HG02981 (cell line): ENCODE measurements at regions not wholly inside any gene's neighbourhood (a gene's known extent, or its start where the extent isn't known, plus 50 kb on each side); places are given as distances from the start of the nearest gene placed in this dataset.

Experiments used
- ATAC-seq: cut with Tn5 transposase; IDR thresholded peaks from one replicate; pipeline ENCODE4 v1.9.1; 2021; ENCODE audit warnings: mild to moderate bottlenecking, moderate library complexity; ENCODE audit not compliant: unreplicated experiment

DNA sequence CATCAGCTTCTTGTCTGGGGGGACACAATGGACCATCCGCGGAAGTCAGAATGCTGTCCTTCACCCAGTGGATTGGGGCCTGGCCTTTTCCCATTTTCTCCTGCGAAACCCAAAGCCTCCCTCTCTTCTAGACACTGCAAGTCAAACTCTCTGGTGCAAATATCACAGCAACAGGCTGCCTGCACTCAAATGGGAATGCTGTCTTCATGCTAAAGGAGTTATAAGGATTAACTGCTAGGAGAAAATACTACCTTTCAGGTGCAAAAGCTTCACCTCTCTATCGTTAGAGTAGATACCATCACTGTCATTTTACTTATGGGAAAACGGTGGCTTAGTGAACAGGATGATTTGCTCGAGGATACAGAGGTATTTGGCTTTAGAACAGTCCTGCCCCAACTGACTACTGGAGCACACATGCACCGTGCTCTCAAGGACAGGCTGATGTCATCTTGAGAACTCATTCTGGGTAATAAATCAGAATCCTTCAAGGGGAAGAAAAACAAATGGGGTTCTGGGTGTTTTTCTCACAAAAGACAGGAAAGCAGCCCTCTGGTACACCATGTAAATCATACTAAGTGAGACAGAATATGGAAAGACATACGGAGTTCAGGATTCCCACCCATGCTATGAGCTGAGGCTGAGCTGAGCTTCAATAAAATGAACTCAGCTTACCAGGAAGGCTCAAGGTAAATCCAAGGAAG, 100.9 kb downstream of the SAMD9 start:
- ATAC-seq = no peak

DNA sequence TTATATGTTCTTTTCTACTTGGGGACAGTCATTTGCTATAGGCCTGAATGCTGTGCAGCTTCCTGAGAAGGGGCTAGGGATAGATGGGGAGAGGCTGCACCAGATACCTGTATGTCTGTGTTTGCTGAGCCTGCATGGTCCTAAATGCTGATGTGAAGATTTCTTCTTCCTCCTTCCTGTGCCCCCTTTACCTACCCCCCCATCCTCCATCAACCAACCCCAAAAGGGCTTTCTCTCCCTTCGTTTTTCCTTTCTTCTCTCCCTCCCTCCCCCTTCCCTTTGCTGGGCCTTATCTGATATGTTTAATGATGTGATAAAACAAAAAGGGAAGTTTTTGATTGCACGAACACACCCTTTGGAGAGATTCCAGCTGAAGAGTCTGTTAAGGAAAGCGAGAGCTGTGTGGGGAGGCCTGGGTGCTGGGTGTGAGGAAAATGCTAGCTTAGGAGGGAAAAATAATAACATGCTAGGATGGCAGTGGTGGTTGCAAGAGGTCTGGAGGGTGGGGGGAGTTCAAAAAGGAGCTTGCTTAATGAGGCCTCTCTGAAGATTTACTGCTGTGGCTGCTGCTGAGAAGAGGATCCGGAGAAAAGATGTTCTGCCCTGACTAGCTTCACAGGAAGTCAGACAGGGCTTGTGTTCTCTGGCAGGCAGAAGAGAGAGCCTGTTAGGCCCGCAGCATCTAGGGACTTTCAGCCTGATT, 101.8 kb downstream of the SAMD9 start:
- ATAC-seq = no peak

DNA sequence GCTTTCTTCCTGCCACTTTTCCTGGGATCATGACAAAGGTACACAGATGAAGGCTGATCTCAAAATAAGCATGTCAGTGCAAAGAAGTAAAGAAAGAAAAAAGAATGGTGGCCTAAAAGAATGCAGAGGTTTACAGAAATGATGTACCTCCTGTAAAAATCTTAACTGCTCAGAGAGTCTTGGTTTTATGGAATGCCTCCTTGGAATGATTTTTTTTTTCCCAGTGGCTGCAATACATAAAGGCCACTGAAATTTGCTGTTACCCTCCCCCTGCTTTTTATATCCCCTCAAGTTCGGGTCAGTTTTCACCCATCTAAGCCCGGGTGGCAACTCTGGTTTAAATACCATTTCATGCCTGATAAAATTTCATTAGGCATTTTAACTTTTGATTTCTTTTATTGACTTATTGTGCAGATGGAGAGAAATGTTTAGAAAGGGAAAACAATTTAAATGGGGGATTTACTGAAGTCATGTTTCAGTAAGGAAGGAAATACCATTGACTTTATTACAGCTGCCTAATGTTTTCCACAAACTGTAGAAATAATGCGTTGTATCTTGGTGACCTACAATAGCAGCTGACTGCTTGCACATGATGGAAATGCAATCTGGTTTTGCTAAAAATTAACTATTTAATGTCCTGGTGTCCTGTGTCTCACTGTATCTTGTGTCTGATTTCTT, 102.5 kb downstream of the SAMD9 start:
- no peak for ATAC-seq

DNA sequence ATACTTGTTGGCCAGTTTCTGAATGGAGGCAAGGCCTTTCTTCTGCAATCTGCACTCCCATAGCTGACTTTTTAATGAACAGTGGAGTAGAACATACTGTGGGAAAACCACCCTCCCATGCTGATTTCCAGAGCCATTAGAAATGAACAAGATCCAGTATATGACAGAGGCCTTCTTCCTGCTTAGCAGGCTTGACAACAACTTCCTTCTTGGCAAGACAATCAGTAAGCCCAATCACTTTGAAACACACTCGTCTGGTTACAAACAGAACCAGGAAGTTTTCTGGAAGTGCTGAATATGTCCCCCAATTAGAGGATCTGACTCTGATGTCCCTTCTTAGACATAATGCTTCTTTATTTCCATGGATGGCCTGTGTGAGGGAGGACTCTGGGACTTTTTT, 103.4 kb downstream of the SAMD9 start:
- ATAC-seq = no peak

DNA sequence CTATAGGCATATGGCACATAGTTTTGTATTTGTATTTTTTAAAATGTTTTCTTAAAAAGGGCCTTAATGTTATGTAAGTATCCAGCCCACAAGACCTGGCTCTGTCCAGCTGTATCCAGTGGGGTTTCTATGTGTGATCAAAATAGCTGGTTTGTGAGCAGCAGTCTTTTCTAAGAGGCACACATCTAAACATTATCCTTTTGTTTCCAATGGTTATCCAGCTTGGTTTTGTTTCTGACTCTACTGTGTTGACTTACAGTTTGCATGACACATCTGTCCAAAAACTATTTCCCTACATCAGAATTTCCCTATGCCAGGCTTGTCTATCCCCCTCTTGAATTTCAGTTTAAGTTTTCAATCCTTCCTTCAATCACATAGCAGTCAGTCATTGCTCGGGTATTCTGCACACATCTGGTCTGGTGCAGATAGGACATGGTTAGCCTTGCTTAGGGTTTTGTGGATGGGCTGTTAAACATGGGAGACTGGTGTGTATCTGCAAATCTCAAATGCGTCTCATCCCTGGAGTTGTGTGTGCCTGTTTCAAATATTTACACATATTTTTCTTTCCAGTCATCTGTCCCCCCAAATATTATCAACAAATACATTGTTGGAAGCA, 104.2 kb downstream of the SAMD9 start:
- ATAC-seq = no peak

DNA sequence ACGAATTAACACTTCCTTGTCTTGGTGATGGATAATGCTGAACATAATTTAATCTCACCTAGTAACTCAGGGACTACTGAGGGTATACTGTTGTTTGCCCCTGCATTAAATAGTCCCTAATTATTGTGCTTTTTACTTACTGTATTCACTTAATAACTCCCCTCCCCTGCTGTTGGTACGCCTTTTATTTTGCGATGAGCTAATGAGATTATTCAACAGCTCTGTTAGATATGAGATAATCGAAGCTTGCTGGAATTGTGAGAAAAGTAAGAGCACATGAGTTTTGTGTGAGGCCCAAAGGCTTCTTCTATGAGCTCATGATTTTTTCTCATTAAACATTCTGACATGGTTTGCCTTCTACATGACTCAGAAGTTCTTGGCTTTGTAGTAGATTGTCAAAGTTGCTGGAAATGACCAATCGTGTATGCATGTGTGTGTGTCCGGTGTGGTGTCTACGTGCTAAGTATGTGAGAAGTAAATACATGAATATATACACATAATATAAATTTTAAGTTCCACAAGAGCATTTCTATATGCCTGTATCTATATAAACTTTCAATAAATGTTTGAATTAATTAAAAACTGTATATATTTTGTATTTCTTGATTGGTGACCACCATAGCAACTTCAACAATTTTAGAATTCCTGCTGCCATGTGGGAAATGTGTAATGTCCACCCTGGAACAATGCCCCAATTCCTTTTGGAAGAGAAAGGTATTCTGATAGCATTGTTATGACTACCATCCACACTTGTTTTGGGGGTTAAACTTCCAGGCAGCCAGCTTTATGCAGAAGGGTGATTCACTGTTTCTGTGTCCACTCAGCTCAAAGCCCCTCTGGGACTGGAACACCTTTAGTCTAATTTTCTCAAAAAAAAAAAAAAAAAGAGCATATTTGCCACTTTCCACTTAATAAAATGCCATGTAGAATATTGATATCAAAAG, 106.2 kb downstream of the SAMD9 start:
- ATAC-seq = no peak

DNA sequence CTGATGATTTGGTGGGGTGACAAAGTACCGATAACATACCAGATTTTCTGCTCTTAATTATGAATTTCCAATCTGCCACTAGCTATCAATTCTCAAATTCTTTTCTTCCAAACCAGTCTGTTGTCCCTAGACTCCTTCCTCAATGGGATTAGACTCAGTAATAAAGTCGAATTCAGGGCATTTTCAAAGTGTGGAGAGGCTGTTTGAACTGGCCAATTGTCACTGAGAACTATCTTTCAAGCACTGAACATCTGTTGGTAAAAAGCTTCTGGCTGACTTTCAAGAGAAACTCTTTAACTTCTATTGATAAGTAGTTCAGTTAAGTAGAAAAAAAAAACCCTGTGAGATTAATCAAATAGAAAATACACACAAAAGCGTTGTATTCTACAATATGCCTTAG, 108.9 kb downstream of the SAMD9 start:
- no peak for ATAC-seq

DNA sequence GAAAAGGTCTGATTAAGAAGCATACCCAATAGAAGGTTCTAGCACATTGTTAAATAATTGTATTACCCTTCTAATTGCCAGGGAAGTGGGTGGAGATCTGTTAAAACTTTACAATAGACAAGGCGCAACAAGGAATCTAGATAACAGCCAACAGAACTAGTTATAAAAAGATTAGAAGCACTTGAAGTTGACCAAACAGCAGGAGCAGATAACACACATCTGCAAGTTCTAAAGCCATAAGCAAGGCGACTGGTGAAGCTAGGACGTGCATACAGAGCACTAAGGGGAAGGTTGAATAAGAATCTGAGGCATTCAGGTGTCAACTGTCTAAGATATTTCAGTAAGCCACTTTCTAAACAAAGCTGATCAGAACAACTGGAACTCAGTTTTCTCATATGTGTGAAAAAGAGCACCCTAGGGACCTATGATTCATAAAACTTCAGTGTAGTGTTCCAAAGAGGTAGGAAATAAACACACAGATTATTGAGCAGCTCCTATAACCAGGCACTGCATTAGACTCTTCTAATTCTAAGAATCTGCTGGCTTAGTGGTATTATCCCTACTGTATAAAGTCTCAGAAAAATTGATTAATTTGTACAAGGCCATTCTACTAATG, 111.2 kb downstream of the SAMD9 start:
- no peak for ATAC-seq

DNA sequence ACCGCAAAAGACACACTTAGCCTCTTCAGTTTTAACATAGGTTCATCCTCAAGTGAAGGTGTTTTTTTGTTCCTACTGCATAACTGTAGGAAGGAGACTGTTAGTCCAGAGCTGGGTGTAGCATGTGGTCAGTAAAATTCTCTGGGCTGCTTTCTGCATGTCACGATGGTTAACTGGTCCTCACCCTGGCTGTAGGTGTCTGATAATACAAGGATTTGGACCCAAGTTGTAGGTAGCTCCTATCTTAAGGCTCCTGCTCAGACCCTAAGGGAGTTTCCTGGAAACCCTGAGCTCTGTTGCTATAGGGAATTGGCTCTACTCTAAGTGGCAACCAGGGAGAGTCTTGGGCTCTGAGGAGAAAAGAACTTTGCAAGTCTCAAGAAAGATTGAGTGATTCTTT, 112.9 kb downstream of the SAMD9 start:
- no peak for ATAC-seq

DNA sequence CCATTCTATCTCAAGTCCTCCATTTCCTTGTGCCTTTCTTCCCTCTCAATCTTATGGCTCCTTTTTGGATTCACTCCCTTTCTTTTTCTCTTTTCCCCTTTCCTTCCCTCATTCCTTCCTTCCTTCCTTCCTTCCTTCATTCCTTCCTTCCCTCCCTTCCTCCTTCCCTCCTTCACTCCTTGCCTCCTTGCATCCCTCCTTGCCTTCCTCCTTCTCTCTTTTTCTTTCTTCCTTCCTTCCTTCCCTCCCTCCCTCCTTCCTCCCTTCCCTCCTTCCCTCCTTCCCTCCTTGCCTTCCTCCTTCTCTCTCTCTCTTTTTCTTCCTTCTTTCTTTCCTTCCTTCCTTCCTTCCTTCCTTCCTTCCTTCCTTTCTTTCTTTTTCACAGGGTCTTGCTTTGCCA, 120.1 kb downstream of the SAMD9 start:
- ATAC-seq = no peak

DNA sequence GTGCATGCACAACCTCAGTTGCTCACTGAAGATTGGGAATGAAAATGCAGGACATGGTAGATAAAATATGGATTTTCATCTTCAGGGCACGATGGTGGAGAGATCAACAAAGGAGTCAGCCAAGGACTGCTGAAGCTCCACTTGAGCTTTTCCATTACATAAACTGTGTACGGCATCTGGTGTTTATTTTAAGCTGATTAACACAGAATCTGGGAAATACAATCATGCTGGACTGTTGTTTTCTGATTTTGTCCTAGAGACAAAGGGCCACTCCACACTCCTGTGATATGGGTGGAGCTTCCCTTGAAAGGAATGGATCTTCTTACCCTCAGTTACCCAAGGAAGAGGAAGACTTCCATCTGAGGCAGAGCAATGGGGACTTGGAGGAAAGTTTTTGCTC, 120.6 kb downstream of the SAMD9 start:
- no peak for ATAC-seq

DNA sequence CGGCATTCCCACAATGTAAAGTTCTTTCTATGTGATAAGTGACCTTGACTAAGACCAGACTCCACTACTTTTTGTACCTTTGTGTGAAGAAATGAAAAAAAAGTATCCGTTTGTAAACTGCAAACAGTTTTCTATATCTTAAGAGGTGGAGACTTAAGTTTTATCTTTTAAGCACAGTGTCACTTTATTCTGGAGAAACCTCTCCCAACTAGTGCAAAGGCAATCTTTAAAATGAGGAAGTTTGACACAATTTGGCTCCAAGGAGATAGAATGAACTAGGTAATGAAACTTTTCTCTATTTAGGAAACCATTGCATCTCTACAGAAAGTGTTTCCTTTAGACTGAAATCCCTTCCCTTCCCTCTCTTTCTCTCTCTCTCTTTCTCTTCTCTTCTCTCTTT, 122.9 kb downstream of the SAMD9 start:
- ATAC-seq = no peak

DNA sequence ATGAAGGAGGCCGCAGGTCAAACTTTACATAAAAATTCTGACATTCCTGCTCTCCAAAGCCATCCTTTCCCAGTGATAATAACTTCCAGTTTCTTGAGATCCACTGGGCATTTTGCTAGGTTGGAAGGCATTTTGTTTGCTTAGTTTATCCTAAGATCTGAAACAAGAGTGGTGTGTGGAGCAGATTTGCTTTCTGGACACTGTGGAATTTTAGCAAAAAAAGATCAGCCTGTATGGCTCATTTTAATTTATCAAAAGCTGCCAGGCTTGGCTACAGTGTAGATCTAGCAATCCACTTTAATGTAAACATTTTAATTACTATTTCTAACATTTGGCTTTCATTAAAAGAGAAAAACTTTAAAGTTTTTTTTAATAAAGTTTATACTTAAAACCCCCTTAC, 124.8 kb downstream of the SAMD9 start:
- ATAC-seq = no peak

DNA sequence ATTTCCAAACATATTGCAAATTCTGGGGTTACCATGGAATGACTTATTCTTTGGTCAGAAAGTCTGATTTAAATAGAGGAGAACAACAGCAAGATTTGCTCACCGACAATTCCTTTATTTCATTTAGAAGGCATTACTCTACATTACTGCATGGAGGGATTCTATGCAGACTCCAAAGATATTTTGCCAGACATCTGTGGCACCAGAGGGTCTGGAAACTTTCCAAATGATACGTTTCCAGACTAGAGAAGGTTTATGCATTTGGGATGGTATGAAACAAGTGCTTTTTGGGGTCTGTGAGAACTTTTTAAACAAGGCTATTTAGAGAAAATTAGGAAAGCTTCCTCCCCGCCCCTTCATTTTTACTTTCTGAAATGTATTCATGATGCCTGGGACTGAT, 125.3 kb downstream of the SAMD9 start:
- ATAC-seq = no peak

DNA sequence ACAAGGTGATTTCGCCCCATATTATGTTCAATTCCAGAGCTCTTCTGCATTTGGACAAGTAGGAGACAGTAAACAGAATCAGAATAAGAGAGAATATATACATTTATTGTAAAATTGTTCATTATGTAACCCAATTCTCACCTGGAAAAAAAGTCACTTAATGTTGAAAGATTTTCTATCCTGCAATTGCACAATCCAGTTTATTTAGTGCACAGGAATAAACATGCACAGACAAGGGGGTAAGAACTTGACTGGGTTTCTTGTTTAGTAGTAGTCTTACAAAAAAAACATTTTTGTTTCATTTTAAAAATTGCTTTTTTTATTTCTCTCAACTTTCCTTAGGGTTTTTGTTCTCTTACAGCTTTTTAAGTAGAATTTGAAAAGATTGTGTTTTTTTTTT, 126.6 kb downstream of the SAMD9 start:
- no peak for ATAC-seq

DNA sequence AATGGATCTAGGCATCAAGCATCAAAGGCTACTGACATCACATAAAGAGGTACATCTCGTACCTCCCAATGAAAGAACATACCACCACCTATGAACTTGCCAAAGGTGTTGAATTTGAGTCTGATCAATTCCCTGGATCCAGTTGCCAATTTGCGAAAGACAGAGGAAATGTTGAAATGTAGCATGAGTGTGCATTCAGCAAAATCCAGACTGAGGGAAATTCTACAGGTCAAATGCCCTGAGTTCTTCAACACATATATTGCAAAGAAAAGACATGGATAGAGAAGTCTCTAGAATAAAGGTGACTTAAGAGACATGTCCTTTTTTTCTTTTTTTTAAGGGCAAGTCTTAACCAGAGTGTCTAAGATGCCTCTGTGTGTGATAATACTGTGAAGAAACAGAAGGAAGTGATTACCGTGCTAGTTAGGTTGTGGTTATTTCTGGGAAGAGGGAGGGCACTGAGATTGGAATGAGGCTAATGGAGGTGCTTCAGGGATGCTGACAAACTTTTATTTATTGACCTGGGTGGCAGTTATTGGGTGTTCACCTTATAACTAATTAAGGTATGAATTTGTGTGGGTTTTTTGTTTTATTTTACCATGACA, 128.7 kb downstream of the SAMD9 start:
- no peak for ATAC-seq

DNA sequence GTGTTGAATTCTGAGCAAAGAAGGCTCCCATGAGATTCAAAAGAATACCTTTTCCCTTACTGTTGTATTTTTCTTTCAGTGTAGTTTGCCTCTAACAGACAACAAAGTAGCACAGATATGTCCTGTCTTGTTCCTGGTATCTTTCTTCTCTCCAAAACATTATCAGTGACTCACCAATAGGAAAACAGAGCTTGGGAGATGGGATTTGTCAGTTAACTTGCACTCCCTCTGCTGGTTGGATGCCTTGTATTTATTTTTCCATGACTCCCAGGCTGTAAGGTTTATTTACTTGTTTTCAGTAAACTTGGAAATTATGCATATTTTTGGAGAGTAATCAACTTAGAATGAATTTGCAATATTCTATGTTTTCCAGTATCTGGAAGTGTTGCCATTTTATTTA, 129.7 kb downstream of the SAMD9 start:
- no peak for ATAC-seq

DNA sequence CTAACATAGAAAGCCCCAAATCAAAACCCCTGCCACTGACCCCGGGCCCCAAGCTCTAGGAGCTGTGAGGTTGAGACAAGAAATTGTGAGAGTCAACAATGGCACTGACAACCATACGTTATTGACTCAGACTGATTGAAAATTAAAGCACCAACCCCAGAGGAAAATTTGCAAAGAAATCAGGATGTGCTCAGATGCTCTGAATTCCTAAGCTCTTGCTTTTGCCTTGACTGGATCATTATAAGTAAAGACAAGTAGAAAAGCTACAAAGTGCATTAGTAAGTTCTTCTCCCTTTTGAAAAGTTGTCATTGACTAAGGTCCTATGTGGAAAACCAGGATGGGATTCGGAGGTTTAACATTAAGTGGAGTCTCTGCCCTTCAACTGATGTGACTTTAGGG, 130.2 kb downstream of the SAMD9 start:
- ATAC-seq = no peak

DNA sequence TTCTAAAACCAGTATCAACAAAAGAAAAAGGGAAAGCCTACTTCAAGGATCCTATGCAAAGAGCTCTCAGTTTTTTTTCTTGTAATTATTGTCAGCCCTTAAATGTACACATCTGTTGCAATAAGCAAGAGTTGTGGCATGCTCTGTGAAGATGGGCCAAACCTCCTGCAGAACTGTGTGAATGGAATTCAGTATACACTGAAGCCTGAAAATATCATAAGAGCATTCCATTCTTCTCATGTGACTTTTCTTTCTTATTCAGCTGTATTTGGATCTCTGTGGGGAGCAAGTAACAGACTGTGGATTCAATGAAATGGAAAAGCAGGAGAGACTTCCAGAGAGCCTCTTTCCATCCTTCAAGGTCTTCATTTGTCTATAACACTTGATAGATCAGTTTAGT, 130.7 kb downstream of the SAMD9 start:
- ATAC-seq = no peak

DNA sequence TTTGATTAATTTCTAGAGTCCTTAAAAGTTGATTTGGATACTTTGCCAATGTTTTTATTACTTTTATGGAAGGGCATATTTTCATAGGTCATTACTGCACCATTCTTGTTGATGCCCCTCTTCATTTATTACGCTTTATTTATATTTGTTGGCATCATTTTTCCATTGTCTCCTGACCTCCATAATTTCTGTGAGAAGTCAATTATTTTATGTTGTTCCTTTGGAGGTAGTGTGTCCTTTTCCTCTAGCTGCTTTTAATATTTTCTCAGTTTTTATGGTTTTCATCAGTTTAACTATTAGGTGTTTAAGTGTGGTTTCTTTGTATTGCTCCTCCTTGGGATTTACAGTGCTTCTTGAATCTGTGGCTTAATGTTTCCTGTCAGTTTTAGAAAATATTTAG, 134.9 kb downstream of the SAMD9 start:
- ATAC-seq = no peak
